Inflammatory macrophage (primary cell): ENCODE measurements at regions not wholly inside any gene's neighbourhood (a gene's known extent, or its start where the extent isn't known, plus 50 kb on each side); places are given as distances from the start of the nearest gene placed in this dataset.

Experiments
- DNase-seq, 2 donors: peaks; one replicate each; pipeline ENCODE4 v3.0.0-alpha.2; 2020 to 2022

DNA sequence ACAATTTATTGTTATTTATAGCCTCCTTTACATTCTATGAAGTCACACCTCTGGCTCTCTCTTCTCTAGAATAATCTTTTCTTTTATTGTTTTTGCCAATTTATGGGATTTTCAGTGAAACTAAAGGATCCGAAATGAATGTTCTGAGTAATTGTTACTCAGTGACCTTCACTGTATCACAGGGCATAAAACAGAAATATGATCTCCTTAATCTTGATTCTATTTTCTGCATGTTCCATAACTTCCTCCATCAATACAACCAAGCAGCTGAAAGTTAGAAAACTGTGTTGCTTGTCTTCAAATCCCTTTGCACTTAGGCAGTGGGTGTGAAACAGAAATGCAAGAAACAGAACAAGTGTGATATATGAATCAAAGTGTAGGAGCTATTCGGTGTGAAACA, 57.4 kb upstream of the FERD3L start:
- no peak for DNase-seq
